Endothelial cell of umbilical vein (primary cell): ENCODE measurements at regions not wholly inside any gene's neighbourhood (a gene's known extent, or its start where the extent isn't known, plus 50 kb on each side); places are given as distances from the start of the nearest gene placed in this dataset.

Experiments used
- BruUV-seq: library from RNA; stranded (reverse); fragments of 400-500 nt; replicated peaks from 2 replicates; lab custom pipeline; 2021; lab: Mats Ljungman, UMichigan
- CTCF ChIA-PET: fragments of 300-600, 350-600 bp; sonication (Branson Sonifier 250); formaldehyde crosslinking; loops from one replicate; lab custom pipeline; 2021; ENCODE audit warnings: antibody characterized with exemption, inconsistent platforms; lab: Charles Lee
- POLR2A ChIA-PET: fragments of 300-600, 350-600 bp; sonication (Branson Sonifier 250); formaldehyde crosslinking; loops from one replicate; lab custom pipeline; 2021; ENCODE audit warnings: antibody characterized with exemption, inconsistent platforms; lab: Charles Lee
- DNase-seq: peaks from one replicate; pipeline ENCODE4 v3.0.0-alpha.2; 2011; ENCODE audit warnings: low read depth, low spot score
- FAIRE-seq: peaks from 2 replicates; lab custom pipeline; 2011; peaks lifted over from hg19 to GRCh38; lab: Jason Lieb, UNC
- H2AFZ ChIP-seq: 2 replicates; pipeline ENCODE4 v1.6.0; 2012; ENCODE audit warnings: low read depth, low read length, control low read depth, inconsistent platforms
- H3K27ac ChIP-seq: 2 replicates; pipeline ENCODE4 v1.5.1; 2011; ENCODE audit warnings: low read depth, mild to moderate bottlenecking, control low read depth, low read length, moderate library complexity; ENCODE audit not compliant: insufficient read depth
- H3K27me3 ChIP-seq, 2 experiments: 2 replicates each; pipeline versions ENCODE4 v1.6.0 to v1.6.1; 2011; ENCODE audit warnings: low read length in 2 of 2, mixed read lengths in 1 of 2; ENCODE audit not compliant: control insufficient read depth in 2 of 2, insufficient read depth in 2 of 2
- H3K36me3 ChIP-seq, 2 experiments: 2 replicates in 1 of 2; 3 replicates in 1 of 2; pipeline ENCODE4 v1.5.1; 2011; ENCODE audit warnings: low read length in 2 of 2, mild to moderate bottlenecking in 1 of 2, moderate library complexity in 1 of 2; ENCODE audit not compliant: control insufficient read depth in 2 of 2, insufficient read depth in 2 of 2; ENCODE audit errors: extremely low read depth in 1 of 2
- H3K4me1 ChIP-seq: 3 replicates; pipeline ENCODE4 v1.5.1; 2011; ENCODE audit warnings: mild to moderate bottlenecking, low read length; ENCODE audit not compliant: control insufficient read depth, insufficient read depth; ENCODE audit errors: extremely low read depth
- H3K4me2 ChIP-seq: 2 replicates; pipeline ENCODE4 v1.6.1; 2011; ENCODE audit warnings: low read length, control low read depth, mixed read lengths; ENCODE audit not compliant: insufficient read depth
- H3K4me3 ChIP-seq, 3 experiments: fragments of 200-600 bp in 1 of 3; sonication (generic), shearing (Covaris generic) in 1 of 3; replicated peaks in 1 of 3; 2 replicates each; pipeline ENCODE4 v1.5.1; 2011 to 2016; ENCODE audit warnings: control low read depth in 3 of 3, low read length in 3 of 3, mild to moderate bottlenecking in 2 of 3, inconsistent platforms in 1 of 3, low read depth in 1 of 3, moderate library complexity in 1 of 3; ENCODE audit not compliant: insufficient read depth in 1 of 3
- H3K79me2 ChIP-seq: 2 replicates; pipeline ENCODE4 v1.6.0; 2012; ENCODE audit warnings: low read length, inconsistent platforms; ENCODE audit not compliant: control insufficient read depth, insufficient read depth
- H3K9ac ChIP-seq: replicated peaks from 2 replicates; pipeline ENCODE3; 2011; ENCODE audit warnings: low read length, control low read depth; ENCODE audit not compliant: insufficient read depth; ENCODE audit errors: extremely low read depth
- H3K9me1 ChIP-seq: replicated peaks from 3 replicates; pipeline ENCODE4 v1.6.0; 2011; ENCODE audit warnings: mild to moderate bottlenecking, low read length; ENCODE audit not compliant: control insufficient read depth, insufficient read depth; ENCODE audit errors: extremely low read depth
- H3K9me3 ChIP-seq: replicated peaks from 2 replicates; pipeline ENCODE4 v1.5.1; 2012; ENCODE audit warnings: low read length, inconsistent platforms; ENCODE audit not compliant: control insufficient read depth, insufficient read depth
- H4K20me1 ChIP-seq: replicated peaks from 2 replicates; pipeline ENCODE3; 2011; ENCODE audit warnings: mild to moderate bottlenecking, low read length; ENCODE audit not compliant: control insufficient read depth, insufficient read depth; ENCODE audit errors: extremely low read depth
- EZH2 ChIP-seq: IDR thresholded peaks from 2 replicates; pipeline ENCODE4 v1.6.1; 2012; ENCODE audit warnings: borderline replicate concordance, low read depth, mild to moderate bottlenecking, moderate library complexity, low read length, inconsistent platforms; ENCODE audit not compliant: severe bottlenecking
- FOS ChIP-seq: IDR thresholded peaks from 2 replicates; pipeline ENCODE4 v1.6.1; 2011; ENCODE audit warnings: mild to moderate bottlenecking, low read length, moderate library complexity, borderline replicate concordance; ENCODE audit not compliant: insufficient read depth
- GATA2 ChIP-seq: IDR thresholded peaks from 2 replicates; pipeline ENCODE4 v1.7.0; 2011; ENCODE audit warnings: low read depth, mild to moderate bottlenecking, moderate library complexity, mixed read lengths, low read length; ENCODE audit not compliant: insufficient read length, insufficient read depth
- JUN ChIP-seq: IDR thresholded peaks from 2 replicates; pipeline ENCODE4 v1.6.1; 2011; ENCODE audit warnings: borderline replicate concordance, low read depth; ENCODE audit not compliant: insufficient read length, insufficient read depth
- MYC ChIP-seq: IDR thresholded peaks from one replicate; pipeline ENCODE4 v1.6.1; 2011; ENCODE audit warnings: mild to moderate bottlenecking, low read depth, low read length
- POLR2A ChIP-seq: IDR thresholded peaks from 2 replicates; pipeline ENCODE4 v1.6.1; 2012; ENCODE audit warnings: low read depth, mild to moderate bottlenecking, control low read depth, low read length
- POLR2AphosphoS5 ChIP-seq: IDR thresholded peaks from 2 replicates; pipeline ENCODE4 v1.6.1; 2012; ENCODE audit warnings: low read depth, mild to moderate bottlenecking, control low read depth, low read length, moderate library complexity; ENCODE audit not compliant: insufficient read depth
- dilution Hi-C: fragments of 300-500 bp; cut with MboI; formaldehyde crosslinking; loops from one replicate; pipeline ENCODE4 v1.15.0; 2019; ENCODE audit warnings: low sequenced_read_pairs; ENCODE audit not compliant: extremely low pct_ligation_motif_present
- intact Hi-C: fragments of 100-400 bp; cut with micrococcal nuclease; formaldehyde crosslinking; loops from one replicate; pipeline ENCODE4 v1.10.0; 2022
- TF ChIP-seq, protein P1 (sequence below), 2 donors: IDR thresholded peaks; 1 replicate in 1 of 2; 2 replicates in 1 of 2; pipeline ENCODE4 v1.5.1; 2011; ENCODE audit warnings: low read length in 2 of 2, mild to moderate bottlenecking in 2 of 2, moderate library complexity in 2 of 2, control low read depth in 1 of 2, inconsistent platforms in 1 of 2, low read depth in 1 of 2; ENCODE audit not compliant: insufficient read depth in 1 of 2; ENCODE audit errors: extremely low read depth in 1 of 2
- TF ChIP-seq, protein P2 (sequence below): IDR thresholded peaks from 2 replicates; pipeline ENCODE4 v1.6.1; 2011; ENCODE audit not compliant: insufficient read depth, insufficient read length

DNA sequence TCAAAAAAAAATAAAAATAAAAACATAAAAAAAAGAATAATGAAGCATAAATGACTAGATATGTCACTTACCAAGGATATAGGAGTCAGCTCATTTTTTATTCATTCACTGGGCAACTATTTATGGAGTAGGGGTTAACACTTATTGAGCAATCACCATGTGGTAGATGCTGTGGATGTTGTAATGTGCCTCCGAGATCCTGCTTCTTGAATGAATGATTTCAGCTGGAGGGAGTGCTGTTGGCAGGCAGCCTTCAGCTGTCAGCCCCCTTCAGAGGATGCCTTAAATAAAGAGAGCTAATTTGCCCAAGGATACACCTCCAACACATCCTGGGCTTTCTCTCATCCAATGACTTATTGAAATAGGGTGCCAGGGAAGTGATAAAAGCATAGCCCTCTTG, 229.5 kb upstream of the DTNBP1 start:
- H3K9me1 ChIP-seq, result no peaks in the 10 kb centered on the region
- H3K79me2 ChIP-seq, result no peaks in the 10 kb centered on the region
- FAIRE-seq (no peak), DNase-seq (no peak)
- no TSS peak for BruUV-seq
- no peak overlapping the region for H3K4me3 ChIP-seq
- H3K27ac ChIP-seq, result no peak overlapping the region
- intact Hi-C loops, result loop anchor here (2.0 to 5.0 kb wide), 3 partner anchors 105 to 314 kb away; no protein-coding TSS in a partner anchor
- POLR2A ChIA-PET, result no interaction called here
- dilution Hi-C loops, result no loop called here
- TF ChIP-seq, protein P1, sequence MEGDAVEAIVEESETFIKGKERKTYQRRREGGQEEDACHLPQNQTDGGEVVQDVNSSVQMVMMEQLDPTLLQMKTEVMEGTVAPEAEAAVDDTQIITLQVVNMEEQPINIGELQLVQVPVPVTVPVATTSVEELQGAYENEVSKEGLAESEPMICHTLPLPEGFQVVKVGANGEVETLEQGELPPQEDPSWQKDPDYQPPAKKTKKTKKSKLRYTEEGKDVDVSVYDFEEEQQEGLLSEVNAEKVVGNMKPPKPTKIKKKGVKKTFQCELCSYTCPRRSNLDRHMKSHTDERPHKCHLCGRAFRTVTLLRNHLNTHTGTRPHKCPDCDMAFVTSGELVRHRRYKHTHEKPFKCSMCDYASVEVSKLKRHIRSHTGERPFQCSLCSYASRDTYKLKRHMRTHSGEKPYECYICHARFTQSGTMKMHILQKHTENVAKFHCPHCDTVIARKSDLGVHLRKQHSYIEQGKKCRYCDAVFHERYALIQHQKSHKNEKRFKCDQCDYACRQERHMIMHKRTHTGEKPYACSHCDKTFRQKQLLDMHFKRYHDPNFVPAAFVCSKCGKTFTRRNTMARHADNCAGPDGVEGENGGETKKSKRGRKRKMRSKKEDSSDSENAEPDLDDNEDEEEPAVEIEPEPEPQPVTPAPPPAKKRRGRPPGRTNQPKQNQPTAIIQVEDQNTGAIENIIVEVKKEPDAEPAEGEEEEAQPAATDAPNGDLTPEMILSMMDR (IDR thresholded peaks at IDR 0.05; ENCODE audit: extremely low read depth in 1 of 2, insufficient read depth in 1 of 2, low read depth in 1 of 2, low read length in 2 of 2), result no peak
- TF ChIP-seq EZH2, result no peak
- TF ChIP-seq, protein P2, sequence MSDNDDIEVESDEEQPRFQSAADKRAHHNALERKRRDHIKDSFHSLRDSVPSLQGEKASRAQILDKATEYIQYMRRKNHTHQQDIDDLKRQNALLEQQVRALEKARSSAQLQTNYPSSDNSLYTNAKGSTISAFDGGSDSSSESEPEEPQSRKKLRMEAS, result no peak
- TF ChIP-seq MYC, result no peak
- TF ChIP-seq FOS, result no peak
- TF ChIP-seq JUN, result no peak
- TF ChIP-seq POLR2A, result no peak
- TF ChIP-seq GATA2, result no peak
- no peak for TF ChIP-seq POLR2AphosphoS5
- CTCF ChIA-PET, result interaction anchor here (0.9 to 1.2 kb wide), 3 partner anchors 9 to 292 kb away, joined by 3 to 6 read pairs (median 3); partner anchors contain the start of gene MYLIP
- H4K20me1 ChIP-seq, result no peaks in the 10 kb centered on the region
- H3K27me3 ChIP-seq, result no peaks in the 10 kb centered on the region
- peaks cover 12% of the 10 kb centered on the region for H3K4me1 ChIP-seq
- no peaks in the 10 kb centered on the region for H3K36me3 ChIP-seq
- H3K9ac ChIP-seq, result no peak overlapping the region
- H3K9me3 ChIP-seq, result no peaks in the 10 kb centered on the region
- no peak overlapping the region for H2AFZ ChIP-seq
- H3K4me2 ChIP-seq, result no peak overlapping the region
